MM.1S (cell line): ENCODE measurements at regions not wholly inside any gene's neighbourhood (a gene's known extent, or its start where the extent isn't known, plus 50 kb on each side); places are given as distances from the start of the nearest gene placed in this dataset.
A peak's percentile ranks its signal among the peaks of the same experiment; 100 is the strongest.

ENCODE experiments used
- DNase-seq: peaks from one replicate; pipeline ENCODE4 v3.0.0-alpha.2; 2015
- H2AFZ ChIP-seq: fragments of 300-600 bp; sonication (generic); 2 replicates; pipeline ENCODE4 v1.6.0; 2016; ENCODE audit warnings: antibody characterized with exemption, low read length
- H3F3A ChIP-seq: fragments of 300-600 bp; sonication (generic); 2 replicates; pipeline ENCODE4 v1.6.1; 2016; ENCODE audit warnings: mild to moderate bottlenecking, antibody characterized with exemption, low read length, moderate library complexity, mixed read lengths; ENCODE audit not compliant: insufficient read depth
- H3K27ac ChIP-seq: fragments of 300-600 bp; sonication (generic); 2 replicates; pipeline ENCODE4 v1.5.1; 2016; ENCODE audit warnings: mild to moderate bottlenecking, low read length
- H3K27me3 ChIP-seq: fragments of 300-600 bp; sonication (generic); replicated peaks from 2 replicates; pipeline ENCODE4 v1.6.0; 2016; ENCODE audit warnings: low read length; ENCODE audit not compliant: insufficient read depth
- H3K36me3 ChIP-seq: fragments of 300-600 bp; sonication (generic); replicated peaks from 2 replicates; pipeline ENCODE4 v1.6.1; 2016; ENCODE audit warnings: mild to moderate bottlenecking, low read length, mixed read lengths; ENCODE audit not compliant: insufficient read depth
- H3K4me1 ChIP-seq: fragments of 300-600 bp; sonication (generic); 2 replicates; pipeline ENCODE4 v1.6.1; 2016; ENCODE audit warnings: low read length, mixed read lengths
- H3K4me2 ChIP-seq: fragments of 300-600 bp; sonication (generic); 2 replicates; pipeline ENCODE4 v1.6.0; 2016; ENCODE audit warnings: low read depth, low read length
- H3K4me3 ChIP-seq: fragments of 300-600 bp; sonication (generic); 2 replicates; pipeline ENCODE4 v1.5.1; 2016; ENCODE audit warnings: low read length, mixed read lengths
- H3K79me2 ChIP-seq: fragments of 300-600 bp; sonication (generic); 2 replicates; pipeline ENCODE4 v1.6.1; 2016; ENCODE audit warnings: mixed run types, low read length, mixed read lengths
- H3K9ac ChIP-seq: fragments of 300-600 bp; sonication (generic); 2 replicates; pipeline ENCODE4 v1.6.1; 2016; ENCODE audit warnings: low read length, mixed read lengths
- H3K9me2 ChIP-seq: fragments of 300-600 bp; sonication (generic); replicated peaks from 2 replicates; pipeline ENCODE4 v1.6.1; 2016; ENCODE audit warnings: mild to moderate bottlenecking, low read length, mixed read lengths; ENCODE audit not compliant: insufficient read depth
- H3K9me3 ChIP-seq: fragments of 300-600 bp; sonication (generic); replicated peaks from 2 replicates; pipeline ENCODE4 v1.6.1; 2016; ENCODE audit warnings: mild to moderate bottlenecking, low read length, mixed read lengths; ENCODE audit not compliant: insufficient read depth
- H4K20me1 ChIP-seq: fragments of 300-600 bp; sonication (generic); 2 replicates; pipeline ENCODE4 v1.6.1; 2016; ENCODE audit warnings: mild to moderate bottlenecking, low read length, moderate library complexity, mixed read lengths; ENCODE audit not compliant: insufficient read depth
- CTCF ChIP-seq: fragments of 300-600 bp; sonication (generic); IDR thresholded peaks from 2 replicates; pipeline ENCODE4 v1.5.1; 2016; ENCODE audit warnings: antibody characterized with exemption, low read length, mixed read lengths
- EZH2 ChIP-seq: fragments of 300-600 bp; sonication (generic); optimal IDR thresholded peaks from 2 replicates; pipeline ENCODE3; 2017; ENCODE audit warnings: low read depth, mild to moderate bottlenecking, antibody characterized with exemption, low read length, mixed read lengths
- EZH2phosphoT487 ChIP-seq: fragments of 300-600 bp; sonication (generic); IDR thresholded peaks from 2 replicates; pipeline ENCODE4 v1.6.1; 2018; ENCODE audit warnings: antibody characterized with exemption, low read length

GRCh38 chr16:6642271-6642670 is 690.4 kb upstream of the RBFOX1 start:
- no peaks in the 10 kb centered on the region for H3K79me2 ChIP-seq
- no peaks in the 10 kb centered on the region for H4K20me1 ChIP-seq
- H3K9me3 ChIP-seq, result no peaks in the 10 kb centered on the region
- no peaks in the 10 kb centered on the region for H3K9me2 ChIP-seq
- peak overlapping the region; percentile 15; the same call in 1 of the 2 replicates for H3K4me3 ChIP-seq
- peak overlapping the region; percentile 51 for H3K4me2 ChIP-seq
- no peaks in the 10 kb centered on the region for H3K36me3 ChIP-seq
- TF ChIP-seq EZH2 (no peak), CTCF (no peak), EZH2phosphoT487 (no peak)
- no peaks in the 10 kb centered on the region; the same call in 1 of the 2 replicates for H3F3A ChIP-seq
- H3K9ac ChIP-seq, result no peak overlapping the region; the same call in 1 of the 2 replicates
- H3K27me3 ChIP-seq, result no peaks in the 10 kb centered on the region
- H2AFZ ChIP-seq, result peak overlapping the region; percentile 33; the same call in 1 of the 2 replicates
- H3K27ac ChIP-seq, result peak overlapping the region; percentile 18; the same call in 1 of the 2 replicates
- peak; percentile 61 for DNase-seq
- H3K4me1 ChIP-seq, result peaks cover 16% of the 10 kb centered on the region; the same call in 1 of the 2 replicates

- Histone ChIP-seq H3K79me2 (no peaks in the 10 kb centered on the region), H4K20me1 (no peaks in the 10 kb centered on the region), H3K9me3 (no peaks in the 10 kb centered on the region), H3K4me1 (peaks cover 16% of the 10 kb centered on the region; the same call in 1 of the 2 replicates), H3K4me2 (peak overlapping the region; percentile 51; the same call in 1 of the 2 replicates), H3K36me3 (no peaks in the 10 kb centered on the region), H3K4me3 (no peak overlapping the region), H3K9me2 (no peaks in the 10 kb centered on the region), H3F3A (no peaks in the 10 kb centered on the region; the same call in 1 of the 2 replicates), H2AFZ (no peak overlapping the region), H3K27me3 (no peaks in the 10 kb centered on the region), H3K9ac (no peak overlapping the region), H3K27ac (peak overlapping the region; percentile 18; the same call in 1 of the 2 replicates)
- peak; percentile 16 for DNase-seq
- no peak for TF ChIP-seq EZH2
- TF ChIP-seq EZH2phosphoT487, result no peak
Observed at GRCh38 chr16:6641091-6641490, 691.6 kb upstream of the RBFOX1 start.

- Histone ChIP-seq H3K36me3 (no peaks in the 10 kb centered on the region), H3K4me1 (peaks cover 7% of the 10 kb centered on the region; the same call in 1 of the 2 replicates), H3K27me3 (no peaks in the 10 kb centered on the region), H3K27ac (no peak overlapping the region), H3K9me3 (no peaks in the 10 kb centered on the region), H2AFZ (no peak overlapping the region), H3K4me3 (no peak overlapping the region), H3K79me2 (no peaks in the 10 kb centered on the region), H4K20me1 (no peaks in the 10 kb centered on the region), H3K4me2 (no peak overlapping the region), H3K9me2 (no peaks in the 10 kb centered on the region), H3F3A (no peaks in the 10 kb centered on the region), H3K9ac (no peak overlapping the region)
- TF ChIP-seq CTCF, result no peak
- TF ChIP-seq EZH2, result no peak
- no peak for TF ChIP-seq EZH2phosphoT487
- no peak for DNase-seq
Observed at GRCh38 chr16:6636457-6636856, 696.2 kb upstream of the RBFOX1 start.

GRCh38 chr16:6634151-6634550 is 698.5 kb upstream of the RBFOX1 start:
- TF ChIP-seq EZH2phosphoT487 (no peak), EZH2 (no peak), CTCF (no peak)
- H3K27me3 ChIP-seq, result no peaks in the 10 kb centered on the region
- no peaks in the 10 kb centered on the region for H3K4me1 ChIP-seq
- no peaks in the 10 kb centered on the region for H3K9me3 ChIP-seq
- no peaks in the 10 kb centered on the region for H3K36me3 ChIP-seq
- no peak overlapping the region for H3K4me2 ChIP-seq
- H3K79me2 ChIP-seq, result no peaks in the 10 kb centered on the region
- DNase-seq, result no peak
- H4K20me1 ChIP-seq, result no peaks in the 10 kb centered on the region
- H3K27ac ChIP-seq, result no peak overlapping the region
- H3F3A ChIP-seq, result no peaks in the 10 kb centered on the region
- no peak overlapping the region for H3K9ac ChIP-seq
- no peaks in the 10 kb centered on the region for H3K9me2 ChIP-seq
- H3K4me3 ChIP-seq, result no peak overlapping the region
- no peak overlapping the region for H2AFZ ChIP-seq
